ENCODE measurements at regions not wholly inside any gene's neighbourhood (a gene's known extent, or its start where the extent isn't known, plus 50 kb on each side); places are given as distances from the start of the nearest gene placed in this dataset.
A peak's percentile ranks its signal among the peaks of the same experiment; 100 is the strongest.

DNA sequence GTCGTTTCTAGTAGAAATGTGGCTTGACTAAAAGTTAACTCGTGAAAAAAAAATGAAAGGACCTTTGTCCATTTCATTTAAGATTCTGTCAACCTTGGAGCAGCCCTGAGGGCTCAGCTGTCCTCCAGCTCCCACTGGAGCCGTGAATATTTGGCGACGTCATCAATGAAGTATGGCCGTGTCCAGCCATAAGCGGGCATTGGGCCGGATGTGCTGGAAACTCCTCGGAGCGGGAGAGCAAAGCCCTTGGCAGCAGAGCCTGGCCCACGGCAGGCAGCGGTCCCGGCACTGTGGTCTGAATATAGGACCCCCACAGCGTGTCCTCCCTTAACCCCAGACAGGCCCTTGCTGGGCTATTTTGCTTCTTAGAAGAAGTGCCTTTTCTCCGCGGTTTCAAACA lies 50.0 kb downstream of the JAKMIP3 start:
- H3K4me2 ChIP-seq (ENCODE audit: insufficient read depth, low read length), result no peak overlapping the region
- no peaks in the 10 kb centered on the region for H4K20me1 ChIP-seq (ENCODE audit: insufficient read depth, low read length)
- no peak overlapping the region for H3K4me3 ChIP-seq (ENCODE audit: insufficient read depth, low read length)
- no peak for TF ChIP-seq CTCF (IDR thresholded peaks at IDR 0.05; ENCODE audit: extremely low read depth, low read depth, low read length)
- no peak for DNase-seq (ENCODE audit: insufficient read length, low spot score, missing footprints)
- no peaks in the 10 kb centered on the region for H3K79me2 ChIP-seq (ENCODE audit: insufficient read depth, low read length)
- no peaks in the 10 kb centered on the region for H3K27me3 ChIP-seq (ENCODE audit: insufficient read depth, low read length)
- H3K4me1 ChIP-seq (ENCODE audit: insufficient read depth, low read length), result no peaks in the 10 kb centered on the region
- no peak overlapping the region for H3K27ac ChIP-seq (ENCODE audit: low read depth, low read length)
- H2AFZ ChIP-seq (ENCODE audit: low read length), result peak overlapping the region; percentile 15
- H3K9me3 ChIP-seq (ENCODE audit: low read depth, low read length), result no peaks in the 10 kb centered on the region
- no peaks in the 10 kb centered on the region for H3K36me3 ChIP-seq (ENCODE audit: insufficient read depth, low read length)

DNA sequence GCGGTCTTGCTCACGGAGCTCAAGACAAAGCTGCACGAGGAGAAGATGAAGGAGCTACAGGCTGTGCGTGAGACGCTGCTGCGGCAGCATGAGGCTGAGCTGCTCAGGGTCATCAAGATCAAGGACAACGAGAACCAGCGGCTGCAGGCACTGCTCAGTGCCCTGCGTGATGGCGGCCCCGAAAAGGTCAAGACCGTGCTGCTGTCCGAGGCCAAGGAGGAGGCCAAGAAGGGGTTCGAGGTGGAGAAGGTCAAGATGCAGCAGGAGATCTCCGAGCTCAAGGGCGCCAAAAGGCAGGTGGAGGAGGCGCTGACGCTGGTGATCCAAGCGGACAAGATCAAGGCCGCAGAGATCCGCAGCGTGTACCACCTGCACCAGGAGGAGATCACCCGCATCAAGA lies 51.4 kb downstream of the JAKMIP3 start:
- H3K36me3 ChIP-seq (ENCODE audit: insufficient read depth, low read length), result no peaks in the 10 kb centered on the region
- no peak for TF ChIP-seq CTCF (IDR thresholded peaks at IDR 0.05; ENCODE audit: extremely low read depth, low read depth, low read length)

GRCh38 chr10:132117636-132118190 lies 52.0 kb downstream of the JAKMIP3 start:
- Histone ChIP-seq H3K9me3 (ENCODE audit: low read depth, low read length) (no peaks in the 10 kb centered on the region), H3K4me3 (ENCODE audit: insufficient read depth, low read length) (no peak overlapping the region), H3K79me2 (ENCODE audit: insufficient read depth, low read length) (no peaks in the 10 kb centered on the region), H2AFZ (ENCODE audit: low read length) (no peak overlapping the region), H3K36me3 (ENCODE audit: insufficient read depth, low read length) (no peaks in the 10 kb centered on the region), H3K27ac (ENCODE audit: low read depth, low read length) (no peak overlapping the region), H4K20me1 (ENCODE audit: insufficient read depth, low read length) (no peaks in the 10 kb centered on the region), H3K4me1 (ENCODE audit: insufficient read depth, low read length) (no peaks in the 10 kb centered on the region), H3K4me2 (ENCODE audit: insufficient read depth, low read length) (no peak overlapping the region), H3K27me3 (ENCODE audit: insufficient read depth, low read length) (no peaks in the 10 kb centered on the region)
- no peak for DNase-seq (ENCODE audit: insufficient read length, low spot score, missing footprints)
- TF ChIP-seq CTCF (IDR thresholded peaks at IDR 0.05; ENCODE audit: extremely low read depth, low read depth, low read length), result no peak

More for the DNA sequence above, 51.4 kb downstream of the JAKMIP3 start:
- Histone ChIP-seq H2AFZ (ENCODE audit: low read length) (no peak overlapping the region), H3K4me2 (ENCODE audit: insufficient read depth, low read length) (no peak overlapping the region), H3K79me2 (ENCODE audit: insufficient read depth, low read length) (no peaks in the 10 kb centered on the region), H3K27ac (ENCODE audit: low read depth, low read length) (no peak overlapping the region), H3K4me1 (ENCODE audit: insufficient read depth, low read length) (no peaks in the 10 kb centered on the region), H3K9me3 (ENCODE audit: low read depth, low read length) (no peaks in the 10 kb centered on the region), H4K20me1 (ENCODE audit: insufficient read depth, low read length) (no peaks in the 10 kb centered on the region), H3K27me3 (ENCODE audit: insufficient read depth, low read length) (no peaks in the 10 kb centered on the region), H3K4me3 (ENCODE audit: insufficient read depth, low read length) (no peak overlapping the region)
- DNase-seq (ENCODE audit: insufficient read length, low spot score, missing footprints), result no peak

- no peak for DNase-seq (ENCODE audit: insufficient read length, low spot score, missing footprints)
- H4K20me1 ChIP-seq (ENCODE audit: insufficient read depth, low read length), result no peaks in the 10 kb centered on the region
- H3K9me3 ChIP-seq (ENCODE audit: low read depth, low read length), result no peaks in the 10 kb centered on the region
- H3K4me3 ChIP-seq (ENCODE audit: insufficient read depth, low read length), result no peak overlapping the region
- H3K36me3 ChIP-seq (ENCODE audit: insufficient read depth, low read length), result no peaks in the 10 kb centered on the region
- no peak for TF ChIP-seq CTCF (IDR thresholded peaks at IDR 0.05; ENCODE audit: extremely low read depth, low read depth, low read length)
- H3K27ac ChIP-seq (ENCODE audit: low read depth, low read length), result no peak overlapping the region
- no peak overlapping the region for H3K4me2 ChIP-seq (ENCODE audit: insufficient read depth, low read length)
- no peaks in the 10 kb centered on the region for H3K4me1 ChIP-seq (ENCODE audit: insufficient read depth, low read length)
- no peaks in the 10 kb centered on the region for H3K79me2 ChIP-seq (ENCODE audit: insufficient read depth, low read length)
- no peaks in the 10 kb centered on the region for H3K27me3 ChIP-seq (ENCODE audit: insufficient read depth, low read length)
- no peak overlapping the region for H2AFZ ChIP-seq (ENCODE audit: low read length)
These were observed 52.6 kb downstream of the JAKMIP3 start for GRCh38 chr10:132118366-132118765.

Measured in osteoblast (primary cell).